MM.1S (cell line): ENCODE measurements at regions not wholly inside any gene's neighbourhood (a gene's known extent, or its start where the extent isn't known, plus 50 kb on each side); places are given as distances from the start of the nearest gene placed in this dataset.

Source experiments
- CTCF ChIP-seq: fragments of 300-600 bp; sonication (generic); IDR thresholded peaks from 2 replicates; pipeline ENCODE4 v1.5.1; 2016; ENCODE audit warnings: antibody characterized with exemption, low read length, mixed read lengths
- EZH2 ChIP-seq: fragments of 300-600 bp; sonication (generic); optimal IDR thresholded peaks from 2 replicates; pipeline ENCODE3; 2017; ENCODE audit warnings: low read depth, mild to moderate bottlenecking, antibody characterized with exemption, low read length, mixed read lengths

- no peak for TF ChIP-seq CTCF
- TF ChIP-seq EZH2: no peak
Measured at GRCh38 chr1:201655910-201656309, 117.0 kb downstream of the NAV1 start.
